H1 (cell line): ENCODE measurements at regions not wholly inside any gene's neighbourhood (a gene's known extent, or its start where the extent isn't known, plus 50 kb on each side); places are given as distances from the start of the nearest gene placed in this dataset.

ENCODE experiments used
- CTCF ChIA-PET: fragments of 300-600 bp; sonication (Branson Sonifier 250); formaldehyde crosslinking; loops from one replicate; lab custom pipeline; 2021; ENCODE audit not compliant: partially characterized antibody; lab: Charles Lee
- POLR2A ChIA-PET: fragments of 300-600 bp; sonication (Branson Sonifier 250); formaldehyde crosslinking; loops from one replicate; lab custom pipeline; 2021; ENCODE audit warnings: inconsistent platforms; ENCODE audit not compliant: partially characterized antibody; lab: Charles Lee
- DNase-seq, 2 experiments: peaks; one replicate each; pipeline versions ENCODE4 v3.0.0 to v3.0.0-alpha.2; 2010 to 2022; ENCODE audit warnings: low spot score in 2 of 2, low read depth in 1 of 2, mixed read lengths in 1 of 2
- FAIRE-seq: peaks from 2 replicates; lab custom pipeline; 2011; peaks lifted over from hg19 to GRCh38; lab: Jason Lieb, UNC
- H2AFZ ChIP-seq: 2 replicates; pipeline ENCODE4 v1.8.1; 2012; ENCODE audit warnings: low read length, inconsistent platforms
- H2AK5ac ChIP-seq: 2 replicates; pipeline ENCODE4 v1.6.1; 2013; ENCODE audit warnings: low read depth, low read length
- H2BK120ac ChIP-seq: replicated peaks from 2 replicates; pipeline ENCODE3; 2013; ENCODE audit warnings: low read depth, low read length, inconsistent platforms
- H2BK12ac ChIP-seq: 2 replicates; pipeline ENCODE4 v1.6.1; 2013; ENCODE audit warnings: low read depth, low read length
- H2BK15ac ChIP-seq: 2 replicates; pipeline ENCODE4 v1.6.1; 2013; ENCODE audit warnings: low read length
- H2BK20ac ChIP-seq: 2 replicates; pipeline ENCODE4 v1.6.1; 2013; ENCODE audit warnings: low read length
- H2BK5ac ChIP-seq: 2 replicates; pipeline ENCODE4 v1.6.1; 2013; ENCODE audit warnings: low read depth, low read length
- H3K14ac ChIP-seq: 2 replicates; pipeline ENCODE4 v1.6.1; 2013; ENCODE audit warnings: inconsistent platforms; ENCODE audit not compliant: insufficient read length
- H3K18ac ChIP-seq: 2 replicates; pipeline ENCODE4 v1.6.1; 2013; ENCODE audit warnings: low read length; ENCODE audit errors: extremely low read depth
- H3K23ac ChIP-seq: 2 replicates; pipeline ENCODE4 v1.6.1; 2013; ENCODE audit warnings: inconsistent platforms; ENCODE audit not compliant: insufficient read length
- H3K23me2 ChIP-seq: 2 replicates; pipeline ENCODE4 v1.6.1; 2013; ENCODE audit warnings: low read depth, low read length
- H3K27ac ChIP-seq: 2 replicates; pipeline ENCODE4 v1.6.1; 2011; ENCODE audit warnings: low read depth, low read length, inconsistent platforms
- H3K27me3 ChIP-seq, 4 experiments: replicated peaks in 1 of 4; 1 replicate in 1 of 4; 2 replicates in 3 of 4; pipeline versions ENCODE4 v1.6.1 to v1.8.1; 2011 to 2013; ENCODE audit warnings: low read length in 3 of 4, mild to moderate bottlenecking in 3 of 4, inconsistent platforms in 2 of 4, mixed read lengths in 2 of 4, moderate library complexity in 1 of 4; ENCODE audit not compliant: control insufficient read depth in 3 of 4, insufficient read depth in 3 of 4; ENCODE audit errors: extremely low read depth in 1 of 4
- H3K36me3 ChIP-seq, 4 experiments: 2 replicates each; pipeline versions ENCODE4 v1.6.1 to v1.8.1; 2011 to 2013; ENCODE audit warnings: mild to moderate bottlenecking in 4 of 4, low read length in 3 of 4, moderate library complexity in 2 of 4, control low read depth in 1 of 4, inconsistent platforms in 1 of 4; ENCODE audit not compliant: insufficient read depth in 4 of 4, control insufficient read depth in 2 of 4
- H3K4ac ChIP-seq: replicated peaks from 2 replicates; pipeline ENCODE3; 2013; ENCODE audit warnings: low read length, low read depth, mixed read lengths, inconsistent platforms; ENCODE audit not compliant: insufficient read length
- H3K4me1 ChIP-seq, 4 experiments: replicated peaks in 1 of 4; 1 replicate in 1 of 4; 2 replicates in 3 of 4; pipeline versions ENCODE4 v1.6.1 to v1.8.1; 2011 to 2013; ENCODE audit warnings: low read length in 3 of 4, inconsistent platforms in 2 of 4, mixed read lengths in 1 of 4; ENCODE audit not compliant: insufficient read depth in 4 of 4, control insufficient read depth in 3 of 4
- H3K4me2 ChIP-seq, 2 experiments: 2 replicates each; pipeline versions ENCODE4 v1.6.1 to v1.8.1; 2011 to 2013; ENCODE audit warnings: low read depth in 2 of 2, low read length in 2 of 2, control low read depth in 1 of 2, inconsistent platforms in 1 of 2, mild to moderate bottlenecking in 1 of 2; ENCODE audit not compliant: insufficient read depth in 1 of 2
- H3K4me3 ChIP-seq, 4 experiments: fragments of 200-600, 300-600 bp in 1 of 4; sonication (generic), shearing (Covaris generic), sonication (Bioruptor Twin) in 1 of 4; 2 replicates each; pipeline versions ENCODE4 v1.5.1 to v1.8.1; 2011 to 2016; ENCODE audit warnings: low read length in 4 of 4, low read depth in 3 of 4, control low read depth in 2 of 4, inconsistent platforms in 2 of 4, mild to moderate bottlenecking in 2 of 4, mixed read lengths in 1 of 4, moderate library complexity in 1 of 4; ENCODE audit not compliant: insufficient read depth in 2 of 4; ENCODE audit errors: extremely low read depth in 1 of 4
- H3K56ac ChIP-seq: replicated peaks from 2 replicates; pipeline ENCODE3; 2013; ENCODE audit warnings: low read depth, mild to moderate bottlenecking, mixed read lengths, low read length, inconsistent platforms; ENCODE audit not compliant: insufficient read length
- H3K79me1 ChIP-seq: 2 replicates; pipeline ENCODE4 v1.6.1; 2013; ENCODE audit warnings: low read depth, low read length, control low read depth
- H3K79me2 ChIP-seq, 2 experiments: 2 replicates each; pipeline versions ENCODE4 v1.6.1 to v1.8.1; 2012 to 2013; ENCODE audit warnings: low read length in 2 of 2, mild to moderate bottlenecking in 2 of 2, inconsistent platforms in 1 of 2; ENCODE audit not compliant: insufficient read depth in 2 of 2, control insufficient read depth in 1 of 2
- H3K9ac ChIP-seq, 4 experiments: replicated peaks in 1 of 4; 1 replicate in 1 of 4; 2 replicates in 3 of 4; pipeline versions ENCODE4 v1.6.1 to v1.8.1; 2011 to 2013; ENCODE audit warnings: low read depth in 3 of 4, low read length in 3 of 4, control low read depth in 2 of 4, mild to moderate bottlenecking in 2 of 4, moderate library complexity in 2 of 4, inconsistent platforms in 1 of 4; ENCODE audit errors: extremely low read depth in 1 of 4
- H3K9me3 ChIP-seq, 2 experiments: 2 replicates each; pipeline versions ENCODE4 v1.6.1 to v1.8.1; 2012 to 2013; ENCODE audit warnings: mild to moderate bottlenecking in 2 of 2, moderate library complexity in 2 of 2, control low read depth in 1 of 2, inconsistent platforms in 1 of 2, low read depth in 1 of 2, low read length in 1 of 2, mixed read lengths in 1 of 2; ENCODE audit not compliant: insufficient read depth in 2 of 2
- H4K20me1 ChIP-seq, 2 experiments: replicated peaks in 1 of 2; 2 replicates each; pipeline versions ENCODE3 to v1.8.1; 2011 to 2013; ENCODE audit warnings: inconsistent platforms in 2 of 2, low read length in 2 of 2, mild to moderate bottlenecking in 1 of 2; ENCODE audit not compliant: insufficient read depth in 2 of 2, control insufficient read depth in 1 of 2
- H4K5ac ChIP-seq: 2 replicates; pipeline ENCODE4 v1.6.1; 2013; ENCODE audit warnings: low read length, low read depth, mixed read lengths, inconsistent platforms; ENCODE audit not compliant: insufficient read length
- H4K8ac ChIP-seq: 2 replicates; pipeline ENCODE4 v1.8.0; 2013; ENCODE audit warnings: mild to moderate bottlenecking, moderate library complexity, low read length, inconsistent platforms; ENCODE audit not compliant: insufficient read depth; ENCODE audit errors: extremely low read depth
- H4K91ac ChIP-seq: replicated peaks from 2 replicates; pipeline ENCODE3; 2013; ENCODE audit warnings: low read length, mixed read lengths, inconsistent platforms; ENCODE audit not compliant: insufficient read length
- CHD2 ChIP-seq: IDR thresholded peaks from 2 replicates; pipeline ENCODE4 v1.6.1; 2012; ENCODE audit warnings: low read length, improper control_type of control experiment
- CREB1 ChIP-seq: IDR thresholded peaks from 2 replicates; pipeline ENCODE4 v1.6.1; 2012; ENCODE audit warnings: inconsistent platforms
- CTBP2 ChIP-seq: IDR thresholded peaks from 2 replicates; pipeline ENCODE4 v1.7.0; 2011; ENCODE audit warnings: borderline replicate concordance, mild to moderate bottlenecking, moderate library complexity, mixed read lengths, low read length; ENCODE audit not compliant: insufficient read depth, insufficient read length
- CTCF ChIP-seq, 3 experiments: IDR thresholded peaks; 1 replicate in 2 of 3; 2 replicates in 1 of 3; pipeline versions ENCODE4 v1.5.1 to v1.6.1; 2011; ENCODE audit warnings: low read length in 3 of 3, mild to moderate bottlenecking in 3 of 3, inconsistent platforms in 2 of 3, low read depth in 1 of 3, moderate library complexity in 1 of 3; ENCODE audit not compliant: insufficient read depth in 1 of 3; ENCODE audit errors: control extremely low read depth in 1 of 3
- MAX ChIP-seq: IDR thresholded peaks from 2 replicates; pipeline ENCODE4 v1.6.1; 2012; ENCODE audit warnings: inconsistent platforms
- SAP30 ChIP-seq: fragments of 300-600 bp; sonication (generic); IDR thresholded peaks from 2 replicates; pipeline ENCODE4 v1.7.1; 2012; ENCODE audit warnings: low read length, moderate library complexity, mild to moderate bottlenecking, inconsistent platforms; ENCODE audit not compliant: insufficient read depth, insufficient replicate concordance
- SIN3A ChIP-seq, 2 experiments: IDR thresholded peaks in 1 of 2; conservative IDR thresholded peaks in 1 of 2; 2 replicates each; pipeline ENCODE4 v1.6.1; 2011 to 2012; ENCODE audit warnings: low read length in 2 of 2, improper control_type of control experiment in 1 of 2, low read depth in 1 of 2, mild to moderate bottlenecking in 1 of 2
- USF2 ChIP-seq: IDR thresholded peaks from 2 replicates; pipeline ENCODE4 v1.6.1; 2011; ENCODE audit warnings: low read length, improper control_type of control experiment
- WGBS, 2 experiments: shearing (Covaris generic) in 1 of 2; methylation state at CpG; one replicate each; pipeline versions ENCODE4 v1.1.6 to v1.1.7; 2013 to 2015; ENCODE audit warnings: low lambda C conversion rate in 2 of 2, mixed read lengths in 2 of 2, inconsistent platforms in 1 of 2, low coverage in 1 of 2, missing lambda C conversion rate in 1 of 2; ENCODE audit not compliant: insufficient replicate concordance in 2 of 2, insufficient coverage in 1 of 2, insufficient read length in 1 of 2; ENCODE audit errors: extremely low coverage in 1 of 2, missing lambda C conversion rate in 1 of 2; 5-methylcytosine and 5-hydroxymethylcytosine counted together

- POLR2A ChIA-PET = interaction anchor here (1.6 to 1.7 kb wide), 2 partner anchors 16 to 201 kb away, joined by 4 to 11 read pairs; partner anchors contain the start of gene CAND1
- no peak overlapping the region for H2BK15ac ChIP-seq
- TF ChIP-seq CTBP2 (no peak), CTCF (IDR thresholded peaks at IDR 0.05; ENCODE audit: control extremely low read depth in 1 of 3, insufficient read depth in 1 of 3, low read depth in 1 of 3, low read length in 3 of 3) (peak in 2 of 3 experiments; percentile 24 to 34; a peak in 2 of 4 replicates), CHD2 (no peak), MAX (no peak; the same call in 1 of the 2 replicates), SIN3A (conservative IDR thresholded peaks at IDR 0.05 in 1 of 2, IDR thresholded peaks at IDR 0.05 in 1 of 2; ENCODE audit: low read depth in 1 of 2, low read length in 2 of 2) (peak in 1 of 2 experiments; percentile 23; a peak in 2 of 4 replicates), CREB1 (no peak), USF2 (no peak), SAP30 (no peak)
Observed at GRCh38 chr12:67068204-67068731, 200.9 kb upstream of the CAND1 start.

More at GRCh38 chr12:67068204-67068731, 200.9 kb upstream of the CAND1 start:
- no peak overlapping the region for H4K5ac ChIP-seq
- H2BK20ac ChIP-seq = no peak overlapping the region
- H3K36me3 ChIP-seq = no peaks in the 10 kb centered on the region
- H4K20me1 ChIP-seq = peaks cover 3 to 7% of the 10 kb centered on the region in 2 experiments
- H4K8ac ChIP-seq = no peak overlapping the region
- no peaks in the 10 kb centered on the region for H3K9me3 ChIP-seq
- no peak overlapping the region for H2BK5ac ChIP-seq
- peaks cover 11% of the 10 kb centered on the region for H3K23me2 ChIP-seq
- no peak overlapping the region for H4K91ac ChIP-seq
- no peak overlapping the region for H3K27ac ChIP-seq
- H3K4me2 ChIP-seq = peak overlapping the region; percentile 78 to 100
- H3K9ac ChIP-seq = peak overlapping the region in 2 of 4 experiments; percentile 20 to 26; a peak in 2 of 7 replicates
- peaks cover 5% of the 10 kb centered on the region; the same call in 1 of the 2 replicates for H3K79me1 ChIP-seq
- H2BK120ac ChIP-seq = no peak overlapping the region
- H2BK12ac ChIP-seq = no peak overlapping the region
- WGBS, 2 experiments = 3% methylated on average over 18 of the region's 20 CpGs; no CpG with 5 or more reads in 1 of the 2 experiments
- H3K18ac ChIP-seq = no peak overlapping the region
- peak overlapping the region; percentile 59 to 86 (median 64) for H3K4me3 ChIP-seq
- H3K4ac ChIP-seq = no peak overlapping the region
- peaks cover 4 to 10% (median 6%) of the 10 kb centered on the region in 4 experiments for H3K4me1 ChIP-seq
- H3K23ac ChIP-seq = no peak overlapping the region
- DNase-seq (peak; percentile 7 to 61), FAIRE-seq (no peak)
- no peaks in the 10 kb centered on the region; a peak in 2 of 7 replicates for H3K27me3 ChIP-seq
- CTCF ChIA-PET = interaction anchor here (1.2 to 2.8 kb wide), 5 partner anchors 12 to 43 kb away, joined by 3 to 10 read pairs (median 7); no protein-coding TSS in a partner anchor
- H2AK5ac ChIP-seq = no peak overlapping the region
- peaks cover 0 to 18% of the 10 kb centered on the region in 2 experiments; a peak in 2 of 4 replicates for H3K79me2 ChIP-seq
- H3K14ac ChIP-seq = no peak overlapping the region
- H3K56ac ChIP-seq = no peak overlapping the region
- H2AFZ ChIP-seq = no peak overlapping the region
